ENCODE measurements at regions not wholly inside any gene's neighbourhood (a gene's known extent, or its start where the extent isn't known, plus 50 kb on each side); places are given as distances from the start of the nearest gene placed in this dataset.

DNA sequence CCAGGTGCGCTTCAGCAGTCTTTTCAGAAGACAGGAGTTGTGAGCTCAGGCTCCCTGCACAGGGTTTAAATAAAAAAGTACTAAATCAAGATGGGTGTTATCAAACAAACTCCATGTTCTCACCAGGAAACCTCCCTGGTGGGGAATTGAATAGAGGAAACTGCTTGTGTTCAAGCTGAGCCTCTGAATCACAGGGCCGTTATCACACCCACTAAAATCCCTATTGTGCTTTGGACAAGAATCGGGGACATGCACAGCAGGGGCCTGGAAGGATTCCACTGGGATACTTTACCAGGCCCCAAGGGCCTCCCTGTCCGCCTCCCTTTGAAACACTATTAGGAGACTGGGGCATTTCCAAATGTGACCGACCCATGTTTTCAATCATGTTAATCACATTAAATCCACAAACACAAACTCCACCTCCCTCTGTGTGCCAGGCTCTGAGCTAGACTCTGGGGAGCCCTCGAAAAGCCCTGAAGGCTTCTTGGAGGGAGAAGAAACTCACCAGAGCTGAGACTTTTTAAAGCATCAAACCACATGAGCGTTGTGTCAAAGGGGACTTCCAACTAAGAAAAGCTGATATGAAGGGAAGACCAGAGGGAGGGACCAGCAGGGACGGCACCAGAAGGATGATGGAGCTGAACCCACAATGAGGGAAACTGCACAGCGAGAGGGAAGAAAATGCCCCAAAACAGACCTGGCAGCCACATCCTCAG is 458.7 kb upstream of the ID2 start:
- Histone ChIP-seq H3K9ac (no peak overlapping the region), H3K4me3 (IDR thresholded peaks at IDR 0.05; ENCODE audit: insufficient read depth, low read depth, low read length) (no peak overlapping the region), H3K79me2 (ENCODE audit: insufficient read depth, low read depth) (no peaks in the 10 kb centered on the region), H3K27me3 (ENCODE audit: insufficient read depth, low read depth) (no peaks in the 10 kb centered on the region), H3K36me3 (ENCODE audit: insufficient read depth) (no peaks in the 10 kb centered on the region), H3K4me1 (ENCODE audit: low read depth, poor library complexity, severe bottlenecking) (no peaks in the 10 kb centered on the region), H4K20me1 (ENCODE audit: insufficient read depth) (no peaks in the 10 kb centered on the region), H3K4me2 (no peak overlapping the region), H2AFZ (ENCODE audit: low read depth) (no peak overlapping the region), H3K27ac (no peak overlapping the region)
- TF ChIP-seq CTCF (conservative IDR thresholded peaks at IDR 0.05; ENCODE audit: low read depth, low read length) = no peak

GRCh38 chr2:8223695-8224346 is 458.0 kb upstream of the ID2 start:
- Histone ChIP-seq H3K4me2 (no peak overlapping the region), H3K27me3 (ENCODE audit: insufficient read depth, low read depth) (no peaks in the 10 kb centered on the region), H3K36me3 (ENCODE audit: insufficient read depth) (no peaks in the 10 kb centered on the region), H3K27ac (no peak overlapping the region), H4K20me1 (ENCODE audit: insufficient read depth) (no peaks in the 10 kb centered on the region), H3K9ac (no peak overlapping the region), H3K4me1 (ENCODE audit: low read depth, poor library complexity, severe bottlenecking) (peaks cover under 1% of the 10 kb centered on the region), H2AFZ (ENCODE audit: low read depth) (no peak overlapping the region), H3K4me3 (IDR thresholded peaks at IDR 0.05; ENCODE audit: insufficient read depth, low read depth, low read length) (no peak overlapping the region), H3K79me2 (ENCODE audit: insufficient read depth, low read depth) (no peaks in the 10 kb centered on the region)
- no peak for TF ChIP-seq CTCF (conservative IDR thresholded peaks at IDR 0.05; ENCODE audit: low read depth, low read length)

DNA sequence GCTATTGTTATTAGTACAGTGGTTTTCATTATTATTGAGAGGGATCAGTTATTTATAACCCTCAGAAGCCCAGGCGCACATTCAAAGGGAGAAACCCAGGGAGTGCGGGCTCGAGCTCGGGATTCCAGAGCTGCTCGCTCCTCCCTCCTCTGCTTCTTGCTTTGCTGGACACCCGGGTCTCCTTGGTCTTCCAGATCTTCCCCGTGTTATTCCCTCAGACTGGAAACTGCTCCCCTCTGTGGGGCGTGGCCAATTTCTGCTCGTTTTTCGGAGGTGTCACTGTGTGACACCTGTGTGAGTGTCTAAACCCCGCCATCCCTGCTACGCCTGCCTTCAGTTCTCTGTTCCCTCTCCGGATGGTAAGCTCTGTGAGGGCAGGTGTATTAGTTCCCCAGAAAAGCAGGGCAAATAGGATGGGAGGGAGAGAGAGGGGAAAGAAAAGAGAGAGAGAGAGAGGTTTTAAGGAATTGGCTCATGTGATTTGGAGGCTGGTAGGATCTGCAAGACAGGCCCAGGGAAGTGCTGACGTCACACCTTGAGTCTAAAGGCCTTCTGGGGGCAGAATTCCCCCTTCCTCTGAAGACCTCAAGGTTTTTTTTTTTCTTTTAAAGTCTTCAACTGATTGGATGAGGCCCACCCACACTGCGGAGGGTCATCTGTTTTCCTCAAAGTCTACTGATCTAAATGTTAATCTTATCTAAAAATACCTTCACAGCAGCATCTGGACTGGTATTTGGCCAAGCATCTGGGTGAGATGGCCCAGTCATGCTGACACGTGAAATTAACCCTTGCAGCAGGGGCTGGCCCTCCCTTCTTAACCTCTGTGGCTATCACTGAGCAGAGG is 457.3 kb upstream of the ID2 start:
- no peak for TF ChIP-seq CTCF (conservative IDR thresholded peaks at IDR 0.05; ENCODE audit: low read depth, low read length)

DNA sequence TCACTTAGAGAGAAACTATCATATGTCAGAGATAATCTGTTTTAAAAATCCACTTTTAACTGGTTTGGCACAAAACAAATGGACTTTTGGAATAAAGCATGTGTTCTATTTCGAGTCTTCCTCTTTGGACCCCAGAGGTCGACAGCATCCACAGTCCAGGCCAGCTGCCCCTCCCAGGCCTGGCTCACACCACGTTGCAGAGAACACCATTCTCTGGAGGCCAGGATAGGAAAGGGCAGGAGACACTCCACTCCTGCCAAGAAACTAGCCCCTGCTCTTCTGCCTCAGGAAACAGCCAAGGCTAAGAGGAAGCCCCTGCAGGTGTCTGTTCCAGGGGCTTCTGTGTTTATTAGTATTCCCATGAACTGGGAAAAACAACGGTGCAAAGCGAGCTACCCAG is 456.6 kb upstream of the ID2 start:
- no peaks in the 10 kb centered on the region for H3K27me3 ChIP-seq (ENCODE audit: insufficient read depth, low read depth)
- H2AFZ ChIP-seq (ENCODE audit: low read depth) = no peak overlapping the region
- H3K27ac ChIP-seq = no peak overlapping the region
- H3K79me2 ChIP-seq (ENCODE audit: insufficient read depth, low read depth) = no peaks in the 10 kb centered on the region
- no peak for TF ChIP-seq CTCF (conservative IDR thresholded peaks at IDR 0.05; ENCODE audit: low read depth, low read length)
- no peak overlapping the region for H3K4me3 ChIP-seq (IDR thresholded peaks at IDR 0.05; ENCODE audit: insufficient read depth, low read depth, low read length)
- no peaks in the 10 kb centered on the region for H4K20me1 ChIP-seq (ENCODE audit: insufficient read depth)
- H3K9ac ChIP-seq = no peak overlapping the region
- H3K36me3 ChIP-seq (ENCODE audit: insufficient read depth) = no peaks in the 10 kb centered on the region
- H3K4me1 ChIP-seq (ENCODE audit: low read depth, poor library complexity, severe bottlenecking) = peaks cover 15% of the 10 kb centered on the region
- H3K4me2 ChIP-seq = no peak overlapping the region

More for the DNA sequence above, 457.3 kb upstream of the ID2 start:
- Histone ChIP-seq H3K9ac (no peak overlapping the region), H3K4me3 (IDR thresholded peaks at IDR 0.05; ENCODE audit: insufficient read depth, low read depth, low read length) (no peak overlapping the region), H3K27ac (no peak overlapping the region), H3K4me1 (ENCODE audit: low read depth, poor library complexity, severe bottlenecking) (peaks cover 8% of the 10 kb centered on the region), H3K27me3 (ENCODE audit: insufficient read depth, low read depth) (no peaks in the 10 kb centered on the region), H3K4me2 (no peak overlapping the region), H2AFZ (ENCODE audit: low read depth) (no peak overlapping the region), H3K79me2 (ENCODE audit: insufficient read depth, low read depth) (no peaks in the 10 kb centered on the region), H4K20me1 (ENCODE audit: insufficient read depth) (no peaks in the 10 kb centered on the region), H3K36me3 (ENCODE audit: insufficient read depth) (no peaks in the 10 kb centered on the region)

Measured in KMS-11 (cell line).